ENCODE measurements at regions not wholly inside any gene's neighbourhood (a gene's known extent, or its start where the extent isn't known, plus 50 kb on each side); places are given as distances from the start of the nearest gene placed in this dataset.

GRCh38 chr6:144612811-144613210 lies 327.7 kb downstream of the UTRN start:
- TF ChIP-seq POLR2A (IDR thresholded peaks at IDR 0.05) (no peak), CTCF (IDR thresholded peaks at IDR 0.05) (no peak)

All from Peyer's patch (tissue), 4 donors.